ENCODE measurements at regions not wholly inside any gene's neighbourhood (a gene's known extent, or its start where the extent isn't known, plus 50 kb on each side); places are given as distances from the start of the nearest gene placed in this dataset.

DNA sequence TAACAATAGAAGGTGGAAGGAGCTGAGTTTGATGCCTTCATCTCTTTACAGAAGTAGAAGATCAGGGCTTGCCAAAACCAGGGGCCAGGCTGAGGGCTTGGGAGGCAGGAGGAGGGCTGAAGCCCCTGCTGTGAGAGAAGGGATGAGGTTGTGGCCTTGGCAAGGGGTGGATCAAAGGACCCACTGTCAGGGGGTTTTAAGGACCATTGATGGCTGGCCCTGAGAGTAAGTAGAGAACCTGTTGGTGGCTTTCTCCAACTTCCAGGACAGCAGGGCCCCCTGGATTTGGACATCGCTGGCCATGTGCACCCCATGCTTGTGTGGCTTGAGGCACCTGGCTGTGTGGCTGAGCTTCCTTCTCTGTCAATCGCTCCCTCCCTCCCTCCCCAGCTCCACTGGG is 927.7 kb downstream of the TBC1D22A start:
- POLR2A ChIA-PET (ENCODE audit: unreplicated experiment), result no interaction called here
- ATAC-seq, result no peak

DNA sequence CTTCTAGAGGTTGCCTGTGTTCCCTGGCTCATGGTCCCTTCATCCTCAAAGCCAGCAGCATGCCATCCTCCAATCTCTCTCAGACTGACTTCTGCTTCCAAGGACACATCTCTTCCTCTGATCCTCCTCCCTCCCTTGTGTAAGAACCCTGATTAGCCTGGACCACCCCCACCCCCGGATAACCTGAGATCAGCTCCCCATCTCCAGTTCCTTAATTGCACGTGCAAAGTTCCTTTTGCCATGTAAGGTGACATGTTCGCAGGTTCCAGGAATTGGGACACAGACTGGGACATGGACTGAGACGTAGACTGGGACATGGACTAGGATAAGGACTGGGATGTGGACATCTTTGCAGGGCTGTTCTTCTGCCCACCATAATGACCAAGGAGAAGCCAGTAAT is 925.3 kb downstream of the TBC1D22A start:
- TF ChIP-seq, protein P1, sequence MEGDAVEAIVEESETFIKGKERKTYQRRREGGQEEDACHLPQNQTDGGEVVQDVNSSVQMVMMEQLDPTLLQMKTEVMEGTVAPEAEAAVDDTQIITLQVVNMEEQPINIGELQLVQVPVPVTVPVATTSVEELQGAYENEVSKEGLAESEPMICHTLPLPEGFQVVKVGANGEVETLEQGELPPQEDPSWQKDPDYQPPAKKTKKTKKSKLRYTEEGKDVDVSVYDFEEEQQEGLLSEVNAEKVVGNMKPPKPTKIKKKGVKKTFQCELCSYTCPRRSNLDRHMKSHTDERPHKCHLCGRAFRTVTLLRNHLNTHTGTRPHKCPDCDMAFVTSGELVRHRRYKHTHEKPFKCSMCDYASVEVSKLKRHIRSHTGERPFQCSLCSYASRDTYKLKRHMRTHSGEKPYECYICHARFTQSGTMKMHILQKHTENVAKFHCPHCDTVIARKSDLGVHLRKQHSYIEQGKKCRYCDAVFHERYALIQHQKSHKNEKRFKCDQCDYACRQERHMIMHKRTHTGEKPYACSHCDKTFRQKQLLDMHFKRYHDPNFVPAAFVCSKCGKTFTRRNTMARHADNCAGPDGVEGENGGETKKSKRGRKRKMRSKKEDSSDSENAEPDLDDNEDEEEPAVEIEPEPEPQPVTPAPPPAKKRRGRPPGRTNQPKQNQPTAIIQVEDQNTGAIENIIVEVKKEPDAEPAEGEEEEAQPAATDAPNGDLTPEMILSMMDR (conservative IDR thresholded peaks at IDR 0.05; ENCODE audit: low read depth, low read length), result no peak
- TF ChIP-seq EZH2phosphoT487 (IDR thresholded peaks at IDR 0.05; ENCODE audit: borderline replicate concordance, low read length) (no peak), EZH2 (IDR thresholded peaks at IDR 0.05; ENCODE audit: low read length, unreplicated experiment) (no peak)
- H3K79me2 ChIP-seq (ENCODE audit: low read length), result no peaks in the 10 kb centered on the region
- ChIA-PET CTCF (interaction anchor here (0.9 kb wide), 1 partner anchor 9 kb away, joined by 4 read pairs; no protein-coding TSS in a partner anchor), POLR2A (ENCODE audit: unreplicated experiment) (no interaction called here)
- no peak overlapping the region for H3K4me2 ChIP-seq (ENCODE audit: low read length)
- H3K9me2 ChIP-seq (replicated peaks; ENCODE audit: low read length), result no peaks in the 10 kb centered on the region
- DNase-seq (no peak), ATAC-seq (no peak)
- no TSS peak for BruUV-seq (replicated peaks)
- no peaks in the 10 kb centered on the region for H3K4me1 ChIP-seq (ENCODE audit: insufficient read depth, low read length)
- peaks cover 3% of the 10 kb centered on the region for H3K36me3 ChIP-seq (ENCODE audit: low read depth, low read length)
- no peaks in the 10 kb centered on the region for H4K20me1 ChIP-seq (ENCODE audit: low read length)
- H3F3A ChIP-seq (ENCODE audit: low read length, unreplicated experiment), result no peaks in the 10 kb centered on the region
- no peaks in the 10 kb centered on the region for H3K9me3 ChIP-seq (ENCODE audit: low read length)
- intact Hi-C loops (cut with micrococcal nuclease), result no loop called here
- H3K9ac ChIP-seq (ENCODE audit: low read length), result no peak overlapping the region
- no peaks in the 10 kb centered on the region for H3K27me3 ChIP-seq (ENCODE audit: low read length)
- no peak overlapping the region for H2AFZ ChIP-seq (ENCODE audit: low read length)
- H3K27ac ChIP-seq (ENCODE audit: low read length), result no peak overlapping the region
- H3K4me3 ChIP-seq (ENCODE audit: low read length), result no peak overlapping the region

More for the DNA sequence above, 927.7 kb downstream of the TBC1D22A start:
- Histone ChIP-seq H3K4me3 (ENCODE audit: low read length) (no peak overlapping the region), H3K36me3 (ENCODE audit: low read depth, low read length) (peaks cover 3% of the 10 kb centered on the region), H3K4me2 (ENCODE audit: low read length) (no peak overlapping the region), H3K27ac (ENCODE audit: low read length) (no peak overlapping the region), H3K9me3 (ENCODE audit: low read length) (no peaks in the 10 kb centered on the region), H4K20me1 (ENCODE audit: low read length) (no peaks in the 10 kb centered on the region), H3K4me1 (ENCODE audit: insufficient read depth, low read length) (no peaks in the 10 kb centered on the region), H3K27me3 (ENCODE audit: low read length) (no peaks in the 10 kb centered on the region), H2AFZ (ENCODE audit: low read length) (no peak overlapping the region), H3K79me2 (ENCODE audit: low read length) (no peaks in the 10 kb centered on the region), H3F3A (ENCODE audit: low read length, unreplicated experiment) (no peaks in the 10 kb centered on the region), H3K9ac (ENCODE audit: low read length) (no peak overlapping the region), H3K9me2 (replicated peaks; ENCODE audit: low read length) (no peaks in the 10 kb centered on the region)
- CTCF ChIA-PET, result no interaction called here
- DNase-seq, result no peak
- no TSS peak for BruUV-seq (replicated peaks)
- intact Hi-C loops (cut with micrococcal nuclease), result no loop called here
- no peak for TF ChIP-seq EZH2 (IDR thresholded peaks at IDR 0.05; ENCODE audit: low read length, unreplicated experiment)
- TF ChIP-seq, protein P1 (conservative IDR thresholded peaks at IDR 0.05; ENCODE audit: low read depth, low read length), result no peak
- TF ChIP-seq EZH2phosphoT487 (IDR thresholded peaks at IDR 0.05; ENCODE audit: borderline replicate concordance, low read length), result no peak

DNA sequence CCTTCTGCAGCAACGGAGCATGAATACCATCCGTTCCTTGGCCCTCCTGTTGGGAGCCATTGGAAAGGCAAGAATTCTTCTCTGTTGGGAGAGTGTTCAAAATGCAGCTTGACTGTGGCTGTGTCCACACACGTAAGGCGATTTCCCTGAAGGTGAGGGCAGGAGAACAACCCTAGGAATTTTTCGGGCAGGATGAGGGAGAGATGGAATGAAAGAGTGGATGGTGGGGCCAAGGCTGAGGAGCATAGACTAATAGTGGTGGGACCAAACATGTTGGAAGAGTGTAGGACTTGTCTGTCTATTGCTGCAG is 924.9 kb downstream of the TBC1D22A start:
- no peak overlapping the region for H3K4me2 ChIP-seq (ENCODE audit: low read length)
- H3K9me2 ChIP-seq (replicated peaks; ENCODE audit: low read length), result no peaks in the 10 kb centered on the region
- no peaks in the 10 kb centered on the region for H3K27me3 ChIP-seq (ENCODE audit: low read length)
- H3F3A ChIP-seq (ENCODE audit: low read length, unreplicated experiment), result no peaks in the 10 kb centered on the region
- no peak overlapping the region for H3K27ac ChIP-seq (ENCODE audit: low read length)
- no peak overlapping the region for H3K9ac ChIP-seq (ENCODE audit: low read length)
- intact Hi-C loops (cut with micrococcal nuclease), result no loop called here
- ChIA-PET POLR2A (ENCODE audit: unreplicated experiment) (no interaction called here), CTCF (no interaction called here)
- peaks cover 3% of the 10 kb centered on the region for H3K36me3 ChIP-seq (ENCODE audit: low read depth, low read length)
- no peaks in the 10 kb centered on the region for H4K20me1 ChIP-seq (ENCODE audit: low read length)
- no peaks in the 10 kb centered on the region for H3K4me1 ChIP-seq (ENCODE audit: insufficient read depth, low read length)
- H3K4me3 ChIP-seq (ENCODE audit: low read length), result no peak overlapping the region
- H3K9me3 ChIP-seq (ENCODE audit: low read length), result no peaks in the 10 kb centered on the region
- H2AFZ ChIP-seq (ENCODE audit: low read length), result no peak overlapping the region
- ATAC-seq (no peak), DNase-seq (no peak)
- no peak for TF ChIP-seq EZH2 (IDR thresholded peaks at IDR 0.05; ENCODE audit: low read length, unreplicated experiment)
- TF ChIP-seq, protein P1 (conservative IDR thresholded peaks at IDR 0.05; ENCODE audit: low read depth, low read length), result no peak
- TF ChIP-seq EZH2phosphoT487 (IDR thresholded peaks at IDR 0.05; ENCODE audit: borderline replicate concordance, low read length), result no peak
- TSS peak; percentile 4 for BruUV-seq (replicated peaks)
- no peaks in the 10 kb centered on the region for H3K79me2 ChIP-seq (ENCODE audit: low read length)

Measured in PC-3 (cell line).